Keratinocyte (primary cell): ENCODE measurements at regions not wholly inside any gene's neighbourhood (a gene's known extent, or its start where the extent isn't known, plus 50 kb on each side); places are given as distances from the start of the nearest gene placed in this dataset.

ENCODE experiments used
- CTCF ChIP-seq, 3 experiments: IDR thresholded peaks in 1 of 3; conservative IDR thresholded peaks in 1 of 3; optimal IDR thresholded peaks in 1 of 3; 2 replicates in 2 of 3; 3 replicates in 1 of 3; pipeline versions ENCODE3 to v1.5.1; 2011; ENCODE audit warnings: low read length in 3 of 3, mild to moderate bottlenecking in 3 of 3, moderate library complexity in 2 of 3, control low read depth in 1 of 3, inconsistent platforms in 1 of 3; ENCODE audit not compliant: insufficient read depth in 2 of 3; ENCODE audit errors: extremely low read depth in 1 of 3
- EZH2 ChIP-seq: IDR thresholded peaks from one replicate; pipeline ENCODE4 v1.6.1; 2012; ENCODE audit warnings: inconsistent platforms, mild to moderate bottlenecking, low read length, moderate library complexity

GRCh38 chr3:182737825-182738224, 55.5 kb upstream of the ATP11B start:
- TF ChIP-seq CTCF (optimal IDR thresholded peaks at IDR 0.05 in 1 of 3, IDR thresholded peaks at IDR 0.05 in 1 of 3, conservative IDR thresholded peaks at IDR 0.05 in 1 of 3; ENCODE audit: extremely low read depth in 1 of 3, insufficient read depth in 2 of 3, low read length in 3 of 3) (no peak), EZH2 (no peak)
